ENCODE measurements at regions not wholly inside any gene's neighbourhood (a gene's known extent, or its start where the extent isn't known, plus 50 kb on each side); places are given as distances from the start of the nearest gene placed in this dataset.

GRCh38 chr7:54069843-54070242, 472.3 kb upstream of the VSTM2A start:
- FAIRE-seq (no peak), DNase-seq (ENCODE audit: low read depth, low spot score) (no peak)
- POLR2A ChIA-PET = no interaction called here
- dilution Hi-C loops (cut with MboI; ENCODE audit: extremely low pct_ligation_motif_present, low sequenced_read_pairs) = no loop called here
- no peak overlapping the region for H3K4me2 ChIP-seq (ENCODE audit: insufficient read depth, low read length)
- H3K79me2 ChIP-seq (ENCODE audit: control insufficient read depth, insufficient read depth, low read length) = no peaks in the 10 kb centered on the region
- TF ChIP-seq EZH2 (IDR thresholded peaks at IDR 0.05; ENCODE audit: borderline replicate concordance, low read depth, low read length, severe bottlenecking) = no peak
- no peak for TF ChIP-seq MAX (IDR thresholded peaks at IDR 0.05; ENCODE audit: insufficient read depth, insufficient read length)
- no peak for TF ChIP-seq MYC (IDR thresholded peaks at IDR 0.05; ENCODE audit: low read depth, low read length)
- TF ChIP-seq FOS (IDR thresholded peaks at IDR 0.05; ENCODE audit: borderline replicate concordance, insufficient read depth, low read length) = no peak
- no peak for TF ChIP-seq GATA2 (IDR thresholded peaks at IDR 0.05; ENCODE audit: insufficient read depth, insufficient read length, low read depth, low read length)
- BruUV-seq (replicated peaks) = no TSS peak
- no peak overlapping the region for H2AFZ ChIP-seq (ENCODE audit: low read depth, low read length)
- H3K9ac ChIP-seq (replicated peaks; ENCODE audit: extremely low read depth, insufficient read depth, low read length) = no peak overlapping the region
- no peaks in the 10 kb centered on the region for H3K27me3 ChIP-seq (ENCODE audit: control insufficient read depth in 2 of 2, insufficient read depth in 2 of 2, low read length in 2 of 2)
- H3K4me3 ChIP-seq (replicated peaks in 1 of 3; ENCODE audit: insufficient read depth in 1 of 3, low read depth in 1 of 3, low read length in 3 of 3) = no peak overlapping the region
- CTCF ChIA-PET = no interaction called here
- H3K27ac ChIP-seq (ENCODE audit: insufficient read depth, low read depth, low read length) = no peak overlapping the region
- H3K4me1 ChIP-seq (ENCODE audit: control insufficient read depth, extremely low read depth, insufficient read depth, low read length) = no peaks in the 10 kb centered on the region
- H4K20me1 ChIP-seq (replicated peaks; ENCODE audit: control insufficient read depth, extremely low read depth, insufficient read depth, low read length) = no peaks in the 10 kb centered on the region
- H3K36me3 ChIP-seq (ENCODE audit: control insufficient read depth in 2 of 2, extremely low read depth in 1 of 2, insufficient read depth in 2 of 2, low read length in 2 of 2) = no peaks in the 10 kb centered on the region
- H3K9me1 ChIP-seq (replicated peaks; ENCODE audit: control insufficient read depth, extremely low read depth, insufficient read depth, low read length) = no peaks in the 10 kb centered on the region
- H3K9me3 ChIP-seq (replicated peaks; ENCODE audit: control insufficient read depth, insufficient read depth, low read length) = peaks cover 1% of the 10 kb centered on the region
- intact Hi-C loops (cut with micrococcal nuclease) = no loop called here

GRCh38 chr7:54072710-54073109, 469.5 kb upstream of the VSTM2A start:
- CTCF ChIA-PET = interaction anchor here (1.0 kb wide), 1 partner anchor 11 kb away, joined by 3 read pairs; no protein-coding TSS in a partner anchor
- H3K36me3 ChIP-seq (ENCODE audit: control insufficient read depth in 2 of 2, extremely low read depth in 1 of 2, insufficient read depth in 2 of 2, low read length in 2 of 2) = no peaks in the 10 kb centered on the region
- intact Hi-C loops (cut with micrococcal nuclease) (no loop called here), dilution Hi-C loops (cut with MboI; ENCODE audit: extremely low pct_ligation_motif_present, low sequenced_read_pairs) (no loop called here)
- no peak overlapping the region for H2AFZ ChIP-seq (ENCODE audit: low read depth, low read length)
- H4K20me1 ChIP-seq (replicated peaks; ENCODE audit: control insufficient read depth, extremely low read depth, insufficient read depth, low read length) = no peaks in the 10 kb centered on the region
- FAIRE-seq (no peak), DNase-seq (ENCODE audit: low read depth, low spot score) (no peak)
- H3K9ac ChIP-seq (replicated peaks; ENCODE audit: extremely low read depth, insufficient read depth, low read length) = no peak overlapping the region
- TF ChIP-seq POLR2A (IDR thresholded peaks at IDR 0.05; ENCODE audit: low read depth, low read length) (no peak), CTCF (IDR thresholded peaks at IDR 0.05; ENCODE audit: extremely low read depth in 1 of 2, insufficient read depth in 1 of 2, low read depth in 1 of 2, low read length in 2 of 2) (no peak), EZH2 (IDR thresholded peaks at IDR 0.05; ENCODE audit: borderline replicate concordance, low read depth, low read length, severe bottlenecking) (no peak), GATA2 (IDR thresholded peaks at IDR 0.05; ENCODE audit: insufficient read depth, insufficient read length, low read depth, low read length) (no peak), JUN (IDR thresholded peaks at IDR 0.05; ENCODE audit: borderline replicate concordance, insufficient read depth, insufficient read length, low read depth) (no peak), MYC (IDR thresholded peaks at IDR 0.05; ENCODE audit: low read depth, low read length) (no peak)
- H3K4me2 ChIP-seq (ENCODE audit: insufficient read depth, low read length) = no peak overlapping the region
- POLR2A ChIA-PET = no interaction called here
- H3K27ac ChIP-seq (ENCODE audit: insufficient read depth, low read depth, low read length) = no peak overlapping the region
- H3K4me3 ChIP-seq (replicated peaks in 1 of 3; ENCODE audit: insufficient read depth in 1 of 3, low read depth in 1 of 3, low read length in 3 of 3) = no peak overlapping the region
- no peaks in the 10 kb centered on the region for H3K27me3 ChIP-seq (ENCODE audit: control insufficient read depth in 2 of 2, insufficient read depth in 2 of 2, low read length in 2 of 2)
- no peaks in the 10 kb centered on the region for H3K9me3 ChIP-seq (replicated peaks; ENCODE audit: control insufficient read depth, insufficient read depth, low read length)
- no TSS peak for BruUV-seq (replicated peaks)
- H3K9me1 ChIP-seq (replicated peaks; ENCODE audit: control insufficient read depth, extremely low read depth, insufficient read depth, low read length) = no peaks in the 10 kb centered on the region
- H3K4me1 ChIP-seq (ENCODE audit: control insufficient read depth, extremely low read depth, insufficient read depth, low read length) = no peaks in the 10 kb centered on the region
- no peaks in the 10 kb centered on the region for H3K79me2 ChIP-seq (ENCODE audit: control insufficient read depth, insufficient read depth, low read length)

Measured in endothelial cell of umbilical vein (primary cell).